HCT116 (cell line): ENCODE measurements at regions not wholly inside any gene's neighbourhood (a gene's known extent, or its start where the extent isn't known, plus 50 kb on each side); places are given as distances from the start of the nearest gene placed in this dataset.

Experiments used
- ATAC-seq: fragments of 200-7000 bp; cut with Tn5 transposase; 2 replicates; pipeline ENCODE4 v1.9.1; 2020; ENCODE audit warnings: mild to moderate bottlenecking, moderate library complexity
- BruUV-seq: library from RNA; stranded (reverse); fragments of 400-500 nt; replicated peaks from 2 replicates; lab custom pipeline; 2021; lab: Mats Ljungman, UMichigan
- CTCF ChIA-PET: fragments of 300-600 bp; sonication (Branson Sonifier 250); formaldehyde crosslinking; loops from one replicate; lab custom pipeline; 2021; ENCODE audit warnings: antibody characterized with exemption; lab: Charles Lee
- POLR2A ChIA-PET: fragments of 300-600, 350-600 bp; sonication (Branson Sonifier 250); formaldehyde crosslinking; loops from one replicate; lab custom pipeline; 2021; ENCODE audit warnings: antibody characterized with exemption; lab: Charles Lee
- RAD21 ChIA-PET, 2 experiments: fragments of 300-600 bp; sonication (Branson Sonifier 250); formaldehyde crosslinking; loops; one replicate each; lab custom pipeline; 2023; ENCODE audit warnings: low total read pairs in 2 of 2; ENCODE audit not compliant: uncharacterized antibody in 2 of 2, unreplicated experiment in 2 of 2, low non-redundant PET in 1 of 2; lab: Charles Lee
- DNase-seq: peaks from one replicate; pipeline ENCODE4 v3.0.0-alpha.2; 2010; ENCODE audit warnings: low read depth, low spot score
- H2AFZ ChIP-seq: fragments of 200-600 bp; shearing (Covaris generic), sonication (generic); 2 replicates; pipeline ENCODE4 v1.6.1; 2017; ENCODE audit warnings: low read depth, mixed run types, mixed read lengths, antibody characterized with exemption, low read length; ENCODE audit not compliant: poor library complexity, severe bottlenecking
- H3K27ac ChIP-seq: 2 replicates; pipeline ENCODE4 v1.5.1; 2012; ENCODE audit warnings: low read depth, low read length
- H3K27me3 ChIP-seq: fragments of 200-600 bp; sonication (generic); 2 replicates; pipeline ENCODE4 v1.6.1; 2016; ENCODE audit warnings: mixed run types, low read length, mixed read lengths; ENCODE audit not compliant: insufficient read depth
- H3K36me3 ChIP-seq, 2 experiments: fragments of 200-500 bp in 1 of 2; fragments of 200-600 bp in 1 of 2; sonication (Bioruptor generic) in 1 of 2; sonication (generic) in 1 of 2; 2 replicates each; pipeline versions ENCODE4 v1.5.1 to v1.6.1; 2014 to 2016; ENCODE audit warnings: low read length in 2 of 2, inconsistent platforms in 1 of 2, mixed read lengths in 1 of 2, mixed run types in 1 of 2; ENCODE audit not compliant: insufficient read depth in 2 of 2, control insufficient read depth in 1 of 2
- H3K4me1 ChIP-seq, 2 experiments: fragments of 200-600 bp in 1 of 2; sonication (generic) in 1 of 2; 2 replicates each; pipeline versions ENCODE4 v1.5.1 to v1.6.1; 2012 to 2017; ENCODE audit warnings: low read length in 2 of 2, inconsistent platforms in 1 of 2, mild to moderate bottlenecking in 1 of 2, mixed read lengths in 1 of 2, mixed run types in 1 of 2, moderate library complexity in 1 of 2; ENCODE audit not compliant: insufficient read depth in 2 of 2, control insufficient read depth in 1 of 2
- H3K4me2 ChIP-seq: fragments of 200-600 bp; sonication (generic); 2 replicates; pipeline ENCODE4 v1.6.1; 2017; ENCODE audit warnings: mixed run types, low read length, mixed read lengths
- H3K4me3 ChIP-seq, 2 experiments: fragments of 200-600 bp in 1 of 2; sonication (generic) in 1 of 2; replicated peaks in 1 of 2; 2 replicates each; pipeline ENCODE4 v1.5.1; 2011 to 2016; ENCODE audit warnings: low read length in 2 of 2, control low read depth in 1 of 2, low read depth in 1 of 2, mild to moderate bottlenecking in 1 of 2, mixed read lengths in 1 of 2, mixed run types in 1 of 2
- H3K79me2 ChIP-seq: fragments of 200-600 bp; sonication (generic); 2 replicates; pipeline ENCODE4 v1.6.1; 2017; ENCODE audit warnings: mild to moderate bottlenecking, mixed run types, low read length, moderate library complexity, mixed read lengths; ENCODE audit not compliant: insufficient read depth
- H3K9ac ChIP-seq: fragments of 200-600 bp; sonication (generic); 2 replicates; pipeline ENCODE4 v1.6.1; 2016; ENCODE audit warnings: low read length, mixed read lengths
- H3K9me2 ChIP-seq: fragments of 200-600 bp; sonication (generic), shearing (Covaris generic); 2 replicates; pipeline ENCODE4 v1.6.1; 2017; ENCODE audit warnings: mixed run types, mild to moderate bottlenecking, moderate library complexity; ENCODE audit not compliant: insufficient read depth
- H3K9me3 ChIP-seq, 2 experiments: fragments of 200-500 bp in 1 of 2; fragments of 200-600 bp in 1 of 2; sonication (Bioruptor generic) in 1 of 2; sonication (generic) in 1 of 2; 2 replicates each; pipeline ENCODE4 v1.6.1; 2014 to 2017; ENCODE audit warnings: low read length in 2 of 2, mixed read lengths in 2 of 2, inconsistent platforms in 1 of 2, low read depth in 1 of 2, mild to moderate bottlenecking in 1 of 2, mixed run types in 1 of 2, moderate library complexity in 1 of 2; ENCODE audit not compliant: control insufficient read depth in 1 of 2, insufficient read depth in 1 of 2
- H4K20me1 ChIP-seq: fragments of 200-600 bp; sonication (generic), shearing (Covaris generic); 2 replicates; pipeline ENCODE4 v1.6.1; 2017; ENCODE audit warnings: mixed run types, mild to moderate bottlenecking, moderate library complexity; ENCODE audit not compliant: insufficient read depth
- ATF3 ChIP-seq: IDR thresholded peaks from 2 replicates; pipeline ENCODE4 v1.6.1; 2012
- CBX3 ChIP-seq: IDR thresholded peaks from 2 replicates; pipeline ENCODE4 v1.6.1; 2012; ENCODE audit warnings: low read depth
- CTCF ChIP-seq, 3 experiments: fragments of 200-600 bp in 1 of 3; sonication (generic) in 1 of 3; IDR thresholded peaks in 2 of 3; conservative IDR thresholded peaks in 1 of 3; 2 replicates each; pipeline ENCODE4 v1.5.1; 2012 to 2017; ENCODE audit warnings: low read depth in 2 of 3, low read length in 2 of 3, antibody characterized with exemption in 1 of 3, borderline replicate concordance in 1 of 3, control low read depth in 1 of 3, mild to moderate bottlenecking in 1 of 3, mixed read lengths in 1 of 3, mixed run types in 1 of 3, moderate library complexity in 1 of 3; ENCODE audit not compliant: insufficient read depth in 1 of 3
- EZH2phosphoT487 ChIP-seq: fragments of 200-600 bp; IDR thresholded peaks from 2 replicates; pipeline ENCODE4 v1.6.1; 2018; ENCODE audit warnings: antibody characterized with exemption, borderline replicate concordance
- FOSL1 ChIP-seq: IDR thresholded peaks from 2 replicates; pipeline ENCODE4 v1.6.1; 2012; ENCODE audit warnings: low read depth
- SRF ChIP-seq: IDR thresholded peaks from 2 replicates; pipeline ENCODE4 v1.6.1; 2012; ENCODE audit warnings: low read depth
- ZFX ChIP-seq: fragments of 450-650 bp; IDR thresholded peaks from 2 replicates; pipeline ENCODE4 v1.6.1; 2017
- ZNF274 ChIP-seq: fragments of 200-500 bp; sonication (Bioruptor generic); IDR thresholded peaks from 2 replicates; pipeline ENCODE4 v1.6.1; 2014; ENCODE audit warnings: mild to moderate bottlenecking, low read depth, low read length, inconsistent platforms
- intact Hi-C: fragments of 100-400 bp; cut with micrococcal nuclease; formaldehyde crosslinking; loops from 2 replicates; pipeline ENCODE4 v1.10.0; 2022
- TF ChIP-seq, protein P1 (sequence below): IDR thresholded peaks from 2 replicates; pipeline ENCODE4 v1.6.1; 2011; ENCODE audit warnings: mild to moderate bottlenecking, low read length, moderate library complexity; ENCODE audit not compliant: insufficient replicate concordance; ENCODE audit errors: extremely low read depth
- TF ChIP-seq, protein P2 (sequence below): IDR thresholded peaks from 2 replicates; pipeline ENCODE4 v1.6.1; 2012

GRCh38 chr7:41568135-41568534 is 134.8 kb downstream of the INHBA start:
- Histone ChIP-seq H3K27me3 (no peaks in the 10 kb centered on the region), H3K9me3 (no peaks in the 10 kb centered on the region; a peak in 1 of 4 replicates), H4K20me1 (no peaks in the 10 kb centered on the region), H3K36me3 (no peaks in the 10 kb centered on the region), H3K79me2 (no peaks in the 10 kb centered on the region), H2AFZ (no peak overlapping the region), H3K27ac (no peak overlapping the region), H3K9ac (no peak overlapping the region), H3K4me1 (peaks cover 0 to 4% of the 10 kb centered on the region in 2 experiments; a peak in 1 of 4 replicates), H3K9me2 (no peaks in the 10 kb centered on the region), H3K4me2 (no peak overlapping the region), H3K4me3 (no peak overlapping the region)
- intact Hi-C loops, result no loop called here
- TF ChIP-seq EZH2phosphoT487 (no peak), CBX3 (no peak), ZFX (no peak), ZNF274 (no peak), FOSL1 (no peak), SRF (no peak), ATF3 (no peak), CTCF (IDR thresholded peaks at IDR 0.05 in 2 of 3, conservative IDR thresholded peaks at IDR 0.05 in 1 of 3; ENCODE audit: borderline replicate concordance in 1 of 3, insufficient read depth in 1 of 3, low read depth in 2 of 3, low read length in 2 of 3) (no peak)
- TF ChIP-seq, protein P1, sequence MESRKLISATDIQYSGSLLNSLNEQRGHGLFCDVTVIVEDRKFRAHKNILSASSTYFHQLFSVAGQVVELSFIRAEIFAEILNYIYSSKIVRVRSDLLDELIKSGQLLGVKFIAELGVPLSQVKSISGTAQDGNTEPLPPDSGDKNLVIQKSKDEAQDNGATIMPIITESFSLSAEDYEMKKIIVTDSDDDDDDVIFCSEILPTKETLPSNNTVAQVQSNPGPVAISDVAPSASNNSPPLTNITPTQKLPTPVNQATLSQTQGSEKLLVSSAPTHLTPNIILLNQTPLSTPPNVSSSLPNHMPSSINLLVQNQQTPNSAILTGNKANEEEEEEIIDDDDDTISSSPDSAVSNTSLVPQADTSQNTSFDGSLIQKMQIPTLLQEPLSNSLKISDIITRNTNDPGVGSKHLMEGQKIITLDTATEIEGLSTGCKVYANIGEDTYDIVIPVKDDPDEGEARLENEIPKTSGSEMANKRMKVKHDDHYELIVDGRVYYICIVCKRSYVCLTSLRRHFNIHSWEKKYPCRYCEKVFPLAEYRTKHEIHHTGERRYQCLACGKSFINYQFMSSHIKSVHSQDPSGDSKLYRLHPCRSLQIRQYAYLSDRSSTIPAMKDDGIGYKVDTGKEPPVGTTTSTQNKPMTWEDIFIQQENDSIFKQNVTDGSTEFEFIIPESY, result no peak
- TF ChIP-seq, protein P2, sequence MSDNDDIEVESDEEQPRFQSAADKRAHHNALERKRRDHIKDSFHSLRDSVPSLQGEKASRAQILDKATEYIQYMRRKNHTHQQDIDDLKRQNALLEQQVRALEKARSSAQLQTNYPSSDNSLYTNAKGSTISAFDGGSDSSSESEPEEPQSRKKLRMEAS, result no peak
- POLR2A ChIA-PET, result no interaction called here
- RAD21 ChIA-PET, result no interaction called here
- CTCF ChIA-PET, result no interaction called here
- DNase-seq (no peak), ATAC-seq (no peak)
- BruUV-seq, result no TSS peak
